PC-9 (cell line): ENCODE measurements at regions not wholly inside any gene's neighbourhood (a gene's known extent, or its start where the extent isn't known, plus 50 kb on each side); places are given as distances from the start of the nearest gene placed in this dataset.

Experiments used
- BruUV-seq: library from RNA; stranded (reverse); fragments of 400-500 nt; replicated peaks from 2 replicates; lab custom pipeline; 2021; lab: Mats Ljungman, UMichigan
- CTCF ChIA-PET: fragments of 300-600 bp; sonication (Branson Sonifier 250); formaldehyde crosslinking; loops from one replicate; lab custom pipeline; 2022; ENCODE audit warnings: antibody characterized with exemption; lab: Charles Lee
- POLR2A ChIA-PET: fragments of 300-600 bp; sonication (Branson Sonifier 250); formaldehyde crosslinking; loops from one replicate; lab custom pipeline; 2022; ENCODE audit warnings: antibody characterized with exemption; ENCODE audit not compliant: unreplicated experiment; lab: Charles Lee
- DNase-seq, 2 experiments: peaks; one replicate each; pipeline versions ENCODE4 v3.0.0 to v3.0.0-alpha.2; 2015 to 2022; ENCODE audit warnings: mixed read lengths in 1 of 2
- H2AFZ ChIP-seq: fragments of 200-600 bp; sonication (generic); 2 replicates; pipeline ENCODE4 v1.8.1; 2017; ENCODE audit warnings: antibody characterized with exemption
- H3F3A ChIP-seq: fragments of 200-600 bp; sonication (generic); 2 replicates; pipeline ENCODE4 v1.8.1; 2017; ENCODE audit warnings: antibody characterized with exemption, mild to moderate bottlenecking, low read depth; ENCODE audit not compliant: insufficient read depth
- H3K27ac ChIP-seq: fragments of 200-600 bp; sonication (generic); 2 replicates; pipeline ENCODE4 v1.6.1; 2016; ENCODE audit warnings: mixed run types
- H3K27me3 ChIP-seq: fragments of 200-600 bp; sonication (generic); 2 replicates; pipeline ENCODE4 v1.6.1; 2016; ENCODE audit warnings: low read depth, mixed run types; ENCODE audit not compliant: insufficient read depth
- H3K36me3 ChIP-seq: fragments of 200-600 bp; sonication (generic); 2 replicates; pipeline ENCODE4 v1.6.1; 2016; ENCODE audit warnings: low read depth, mixed run types
- H3K4me1 ChIP-seq: fragments of 200-600 bp; sonication (generic); replicated peaks from 2 replicates; pipeline ENCODE4 v1.6.1; 2016; ENCODE audit warnings: mixed run types; ENCODE audit not compliant: insufficient read depth
- H3K4me2 ChIP-seq: fragments of 200-600 bp; sonication (generic); 2 replicates; pipeline ENCODE4 v1.6.1; 2017; ENCODE audit warnings: mixed run types
- H3K4me3 ChIP-seq: fragments of 200-600 bp; sonication (generic); 2 replicates; pipeline ENCODE4 v1.6.1; 2016; ENCODE audit warnings: mixed run types
- H3K79me2 ChIP-seq: fragments of 200-600 bp; sonication (generic); 2 replicates; pipeline ENCODE4 v1.6.1; 2017; ENCODE audit warnings: low read depth, mixed run types
- H3K9me2 ChIP-seq: fragments of 200-600 bp; sonication (generic); 2 replicates; pipeline ENCODE4 v1.8.1; 2017; ENCODE audit warnings: mild to moderate bottlenecking; ENCODE audit not compliant: insufficient read depth
- H3K9me3 ChIP-seq: fragments of 200-600 bp; sonication (generic); 2 replicates; pipeline ENCODE4 v1.8.1; 2016; ENCODE audit warnings: low read depth; ENCODE audit not compliant: insufficient read depth
- H4K20me1 ChIP-seq: fragments of 200-600 bp; sonication (generic); 2 replicates; pipeline ENCODE4 v1.8.1; 2017; ENCODE audit not compliant: insufficient read depth
- CTCF ChIP-seq: fragments of 200-600 bp; sonication (generic); conservative IDR thresholded peaks from 2 replicates; pipeline ENCODE4 v1.6.1; 2017; ENCODE audit warnings: mixed run types, antibody characterized with exemption, mild to moderate bottlenecking, moderate library complexity
- EZH2 ChIP-seq: fragments of 200-600 bp; sonication (generic); IDR thresholded peaks from 2 replicates; pipeline ENCODE4 v1.8.0; 2017; ENCODE audit warnings: antibody characterized with exemption, low read depth
- intact Hi-C: fragments of 100-400 bp; cut with micrococcal nuclease; formaldehyde crosslinking; loops from one replicate; pipeline ENCODE4 v1.10.0; 2022; ENCODE audit not compliant: unreplicated experiment

- no peak overlapping the region for H2AFZ ChIP-seq
- H3K4me3 ChIP-seq: no peak overlapping the region
- H3K9me3 ChIP-seq: no peaks in the 10 kb centered on the region
- CTCF ChIA-PET: interaction anchor here (0.6 kb wide), 1 partner anchor 406 kb away, joined by 4 read pairs; no protein-coding TSS in a partner anchor
- intact Hi-C loops: no loop called here
- POLR2A ChIA-PET: no interaction called here
- no peaks in the 10 kb centered on the region for H3F3A ChIP-seq
- DNase-seq: no peak
- H3K4me1 ChIP-seq: no peaks in the 10 kb centered on the region
- TF ChIP-seq EZH2 (no peak), CTCF (no peak)
- no peak overlapping the region for H3K4me2 ChIP-seq
- H4K20me1 ChIP-seq: no peaks in the 10 kb centered on the region
- no peaks in the 10 kb centered on the region for H3K27me3 ChIP-seq
- no peaks in the 10 kb centered on the region; the same call in 1 of the 2 replicates for H3K9me2 ChIP-seq
- no TSS peak for BruUV-seq
- H3K27ac ChIP-seq: no peak overlapping the region
- no peaks in the 10 kb centered on the region for H3K79me2 ChIP-seq
- H3K36me3 ChIP-seq: no peaks in the 10 kb centered on the region
Measured at GRCh38 chr5:63573380-63573779, 388.9 kb downstream of the HTR1A start.

GRCh38 chr5:63572740-63573139, 389.5 kb downstream of the HTR1A start:
- H3K36me3 ChIP-seq: no peaks in the 10 kb centered on the region
- H3F3A ChIP-seq: no peaks in the 10 kb centered on the region
- POLR2A ChIA-PET: no interaction called here
- intact Hi-C loops: no loop called here
- H3K4me3 ChIP-seq: no peak overlapping the region
- no peak for DNase-seq
- no peak overlapping the region for H3K27ac ChIP-seq
- no peaks in the 10 kb centered on the region for H3K79me2 ChIP-seq
- no peaks in the 10 kb centered on the region for H3K4me1 ChIP-seq
- TF ChIP-seq CTCF (no peak), EZH2 (no peak)
- H2AFZ ChIP-seq: no peak overlapping the region
- no peaks in the 10 kb centered on the region for H3K27me3 ChIP-seq
- H3K9me2 ChIP-seq: no peaks in the 10 kb centered on the region; the same call in 1 of the 2 replicates
- H3K4me2 ChIP-seq: no peak overlapping the region
- no peaks in the 10 kb centered on the region for H4K20me1 ChIP-seq
- no TSS peak for BruUV-seq
- CTCF ChIA-PET: no interaction called here
- no peaks in the 10 kb centered on the region for H3K9me3 ChIP-seq

- POLR2A ChIA-PET: no interaction called here
- H3K9me3 ChIP-seq: no peaks in the 10 kb centered on the region
- H3K4me3 ChIP-seq: no peak overlapping the region
- TF ChIP-seq EZH2: no peak
- H2AFZ ChIP-seq: no peak overlapping the region
- H3F3A ChIP-seq: no peaks in the 10 kb centered on the region
- no peak overlapping the region for H3K4me2 ChIP-seq
- H3K79me2 ChIP-seq: no peaks in the 10 kb centered on the region
- intact Hi-C loops: no loop called here
- H3K27ac ChIP-seq: no peak overlapping the region
- no TSS peak for BruUV-seq
- DNase-seq: no peak
- H3K27me3 ChIP-seq: no peaks in the 10 kb centered on the region
- H3K4me1 ChIP-seq: no peaks in the 10 kb centered on the region
- H4K20me1 ChIP-seq: no peaks in the 10 kb centered on the region
- H3K36me3 ChIP-seq: no peaks in the 10 kb centered on the region
- CTCF ChIA-PET: no interaction called here
- H3K9me2 ChIP-seq: no peaks in the 10 kb centered on the region; the same call in 1 of the 2 replicates
Measured at GRCh38 chr5:63570752-63571151, 391.5 kb downstream of the HTR1A start.

- ChIA-PET POLR2A (no interaction called here), CTCF (no interaction called here)
- DNase-seq: no peak
- H3K9me2 ChIP-seq: no peaks in the 10 kb centered on the region; the same call in 1 of the 2 replicates
- no peak overlapping the region for H3K4me3 ChIP-seq
- peaks cover 12% of the 10 kb centered on the region; the same call in 1 of the 2 replicates for H3K27me3 ChIP-seq
- H3F3A ChIP-seq: no peaks in the 10 kb centered on the region
- H3K27ac ChIP-seq: no peak overlapping the region
- H2AFZ ChIP-seq: no peak overlapping the region
- no peaks in the 10 kb centered on the region for H3K9me3 ChIP-seq
- TF ChIP-seq CTCF (no peak), EZH2 (no peak)
- no peaks in the 10 kb centered on the region for H3K36me3 ChIP-seq
- H4K20me1 ChIP-seq: no peaks in the 10 kb centered on the region
- no TSS peak for BruUV-seq
- intact Hi-C loops: no loop called here
- no peak overlapping the region for H3K4me2 ChIP-seq
- H3K79me2 ChIP-seq: no peaks in the 10 kb centered on the region
- no peaks in the 10 kb centered on the region for H3K4me1 ChIP-seq
Measured at GRCh38 chr5:63564789-63565188, 397.5 kb downstream of the HTR1A start.
